B cell (primary cell): ENCODE measurements at regions not wholly inside any gene's neighbourhood (a gene's known extent, or its start where the extent isn't known, plus 50 kb on each side); places are given as distances from the start of the nearest gene placed in this dataset.
A peak's percentile ranks its signal among the peaks of the same experiment; 100 is the strongest.

Experiments used
- ATAC-seq: fragments of 200-7000 bp; cut with Tn5 transposase; one replicate; pipeline ENCODE4 v1.10.0; 2021; ENCODE audit warnings: low read depth, mild to moderate bottlenecking, moderate number of reproducible peaks, moderate library complexity
- CTCF ChIA-PET: fragments of 350-600 bp; sonication (Branson Sonifier 250); formaldehyde crosslinking; loops from one replicate; lab custom pipeline; 2021; ENCODE audit warnings: antibody characterized with exemption, inconsistent platforms; lab: Charles Lee
- POLR2A ChIA-PET: fragments of 350-600 bp; sonication (Branson Sonifier 250); formaldehyde crosslinking; loops from one replicate; lab custom pipeline; 2021; ENCODE audit warnings: antibody characterized with exemption; lab: Charles Lee
- DNase-seq: peaks from one replicate; pipeline ENCODE4 v3.0.0; 2013
- H2AFZ ChIP-seq: 2 replicates; pipeline ENCODE4 v1.6.1; 2012; ENCODE audit warnings: mild to moderate bottlenecking, low read depth, low read length; ENCODE audit not compliant: insufficient read depth, poor library complexity, severe bottlenecking
- H3K27ac ChIP-seq, 2 donors: 1 replicate in 1 of 2; 2 replicates in 1 of 2; pipeline ENCODE4 v1.5.1; 2012 to 2013; ENCODE audit warnings: low read length in 2 of 2, mild to moderate bottlenecking in 2 of 2, moderate library complexity in 1 of 2
- H3K27me3 ChIP-seq, 4 experiments: fragments of 200-600 bp in 1 of 4; sonication (generic) in 1 of 4; replicated peaks in 1 of 4; 1 replicate in 2 of 4; 2 replicates in 2 of 4; pipeline versions ENCODE4 v1.6.1 to v1.7.0; 2013 to 2016; ENCODE audit warnings: low read length in 3 of 4, mild to moderate bottlenecking in 2 of 4, mixed read lengths in 1 of 4, moderate library complexity in 1 of 4; ENCODE audit not compliant: insufficient read depth in 4 of 4, control insufficient read depth in 3 of 4; ENCODE audit errors: control extremely low read depth in 1 of 4
- H3K36me3 ChIP-seq, 2 experiments: replicated peaks in 1 of 2; 1 replicate in 1 of 2; 2 replicates in 1 of 2; pipeline versions ENCODE4 v1.6.1 to v1.7.1; 2013; ENCODE audit warnings: low read length in 1 of 2; ENCODE audit not compliant: insufficient read depth in 2 of 2, control insufficient read depth in 1 of 2; ENCODE audit errors: control extremely low read depth in 1 of 2, extremely low read depth in 1 of 2
- H3K4me1 ChIP-seq, 2 donors: fragments of 200-600 bp in 1 of 2; sonication (generic) in 1 of 2; 1 replicate in 1 of 2; 2 replicates in 1 of 2; pipeline versions ENCODE4 v1.5.1 to v1.6.1; 2013 to 2017; ENCODE audit warnings: low read length in 2 of 2; ENCODE audit not compliant: control insufficient read depth in 2 of 2, insufficient read depth in 2 of 2
- H3K4me2 ChIP-seq: replicated peaks from 2 replicates; pipeline ENCODE3; 2012; ENCODE audit warnings: mild to moderate bottlenecking, low read depth, low read length; ENCODE audit not compliant: poor library complexity, severe bottlenecking
- H3K4me3 ChIP-seq, 5 experiments: fragments of 200-600 bp in 1 of 5; sonication (generic) in 1 of 5; 1 replicate in 3 of 5; 2 replicates in 2 of 5; pipeline versions ENCODE4 v1.5.1 to v1.7.0; 2011 to 2016; ENCODE audit warnings: low read length in 4 of 5, mild to moderate bottlenecking in 4 of 5, low read depth in 2 of 5, control low read depth in 1 of 5, moderate library complexity in 1 of 5; ENCODE audit not compliant: insufficient read depth in 1 of 5; ENCODE audit errors: control extremely low read depth in 1 of 5, extremely low read depth in 1 of 5
- H3K79me2 ChIP-seq: fragments of 200-600 bp; sonication (generic); one replicate; pipeline ENCODE4 v1.6.0; 2016; ENCODE audit warnings: low read length; ENCODE audit not compliant: control insufficient read depth, insufficient read depth
- H3K9ac ChIP-seq: fragments of 200-600 bp; sonication (generic); 2 replicates; pipeline ENCODE4 v1.6.1; 2017; ENCODE audit warnings: mild to moderate bottlenecking, low read length, moderate library complexity
- H3K9me3 ChIP-seq, 3 donors: one replicate each; pipeline versions ENCODE4 v1.6.1 to v1.7.1; 2013; ENCODE audit warnings: low read length in 2 of 3; ENCODE audit not compliant: control insufficient read depth in 2 of 3, insufficient read depth in 1 of 3; ENCODE audit errors: control extremely low read depth in 1 of 3
- H4K20me1 ChIP-seq: 2 replicates; pipeline ENCODE4 v1.6.0; 2012; ENCODE audit warnings: mild to moderate bottlenecking, low read length; ENCODE audit not compliant: insufficient read depth, control insufficient read depth, poor library complexity, severe bottlenecking
- H3K27ac Mint-ChIP-seq: one replicate; pipeline ENCODE4 v1.8.0; 2021; ENCODE audit warnings: mixed read lengths
- H3K27me3 Mint-ChIP-seq: one replicate; pipeline ENCODE4 v1.8.0; 2021; ENCODE audit warnings: mixed read lengths
- H3K4me1 Mint-ChIP-seq: one replicate; pipeline ENCODE4 v1.8.0; 2021; ENCODE audit warnings: mixed read lengths
- H3K4me3 Mint-ChIP-seq: one replicate; pipeline ENCODE4 v1.8.0; 2021; ENCODE audit warnings: mixed read lengths
- H3K9me3 Mint-ChIP-seq: one replicate; pipeline ENCODE4 v1.8.0; 2022; ENCODE audit warnings: mixed read lengths; ENCODE audit not compliant: insufficient read depth
- EZH2 ChIP-seq: IDR thresholded peaks from 2 replicates; pipeline ENCODE4 v1.6.1; 2012; ENCODE audit warnings: borderline replicate concordance, low read depth, mild to moderate bottlenecking, moderate library complexity, low read length; ENCODE audit not compliant: insufficient read depth, poor library complexity, severe bottlenecking
- WGBS: methylation state at CpG from one replicate; pipeline ENCODE4 v1.1.5; 2013; ENCODE audit warnings: missing lambda C conversion rate; ENCODE audit not compliant: insufficient coverage; 5-methylcytosine and 5-hydroxymethylcytosine counted together
- intact Hi-C: fragments of 100-400 bp; cut with micrococcal nuclease; formaldehyde crosslinking; loops from one replicate; pipeline ENCODE4 v1.10.0; 2022
- TF ChIP-seq, protein P1 (sequence below): fragments of 200-600 bp; IDR thresholded peaks from one replicate; pipeline ENCODE4 v1.8.0; 2022; ENCODE audit warnings: antibody characterized with exemption, mild to moderate bottlenecking

DNA sequence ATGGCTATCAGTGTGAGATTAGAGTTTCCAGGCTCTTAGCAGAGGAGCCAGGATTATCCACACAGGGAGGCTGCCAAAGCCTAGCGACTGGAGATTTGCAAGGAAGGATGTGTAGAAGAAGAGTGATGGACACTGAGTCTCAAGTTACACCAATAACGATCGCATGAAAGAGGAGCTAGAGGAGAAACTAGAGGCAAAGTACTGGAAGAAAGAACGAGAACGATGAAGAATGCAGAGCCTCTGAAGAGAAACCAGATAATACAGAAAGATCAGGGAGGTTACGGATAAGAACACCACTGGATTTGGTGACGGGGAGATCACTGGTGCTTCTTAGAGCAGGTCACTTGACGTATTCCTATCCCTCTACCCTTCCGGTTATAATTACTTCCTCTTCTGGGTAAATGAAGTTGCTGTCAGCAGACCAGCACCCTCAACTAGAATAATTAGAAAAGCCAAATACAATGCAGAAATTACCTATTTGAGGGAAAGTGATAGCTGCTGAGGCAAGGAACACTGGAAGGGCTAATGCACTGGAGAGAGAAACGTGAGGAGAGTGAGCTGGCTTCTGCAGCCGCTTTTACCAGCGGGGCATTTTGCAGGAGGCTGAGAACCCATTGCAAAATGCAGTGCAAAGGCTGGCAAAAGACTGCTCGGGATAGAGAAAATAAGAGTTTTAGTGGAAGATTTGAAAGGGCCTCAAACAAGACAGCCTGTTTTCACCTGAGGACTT is 93.1 kb upstream of the HIF1A start:
- Histone ChIP-seq H3K36me3 (no peaks in the 10 kb centered on the region), H2AFZ (peak overlapping the region; percentile 43), H3K4me2 (peak overlapping the region; percentile 23), H4K20me1 (no peaks in the 10 kb centered on the region), H3K9me3 (no peaks in the 10 kb centered on the region), H3K4me1 (peaks cover 22 to 28% of the 10 kb centered on the region in 2 donors), H3K4me3 (no peak overlapping the region), H3K79me2 (no peaks in the 10 kb centered on the region), H3K9ac (no peak overlapping the region), H3K27me3 (no peaks in the 10 kb centered on the region), H3K27ac (no peak overlapping the region)
- Mint-ChIP-seq H3K9me3 (no peaks in the 10 kb centered on the region), H3K4me1 (peaks cover 25% of the 10 kb centered on the region), H3K27ac (no peak overlapping the region), H3K27me3 (no peaks in the 10 kb centered on the region), H3K4me3 (peak overlapping the region; percentile 43)
- ATAC-seq (peak; percentile 49), DNase-seq (peak; percentile 40)
- intact Hi-C loops: no loop called here
- CTCF ChIA-PET: interaction anchor here (1.4 kb wide), 1 partner anchor 33 kb away, joined by 3 read pairs; no protein-coding TSS in a partner anchor
- POLR2A ChIA-PET: no interaction called here
- 74% methylated on average over 7 of the region's 13 CpGs for WGBS
- no peak for TF ChIP-seq EZH2
- TF ChIP-seq, protein P1, sequence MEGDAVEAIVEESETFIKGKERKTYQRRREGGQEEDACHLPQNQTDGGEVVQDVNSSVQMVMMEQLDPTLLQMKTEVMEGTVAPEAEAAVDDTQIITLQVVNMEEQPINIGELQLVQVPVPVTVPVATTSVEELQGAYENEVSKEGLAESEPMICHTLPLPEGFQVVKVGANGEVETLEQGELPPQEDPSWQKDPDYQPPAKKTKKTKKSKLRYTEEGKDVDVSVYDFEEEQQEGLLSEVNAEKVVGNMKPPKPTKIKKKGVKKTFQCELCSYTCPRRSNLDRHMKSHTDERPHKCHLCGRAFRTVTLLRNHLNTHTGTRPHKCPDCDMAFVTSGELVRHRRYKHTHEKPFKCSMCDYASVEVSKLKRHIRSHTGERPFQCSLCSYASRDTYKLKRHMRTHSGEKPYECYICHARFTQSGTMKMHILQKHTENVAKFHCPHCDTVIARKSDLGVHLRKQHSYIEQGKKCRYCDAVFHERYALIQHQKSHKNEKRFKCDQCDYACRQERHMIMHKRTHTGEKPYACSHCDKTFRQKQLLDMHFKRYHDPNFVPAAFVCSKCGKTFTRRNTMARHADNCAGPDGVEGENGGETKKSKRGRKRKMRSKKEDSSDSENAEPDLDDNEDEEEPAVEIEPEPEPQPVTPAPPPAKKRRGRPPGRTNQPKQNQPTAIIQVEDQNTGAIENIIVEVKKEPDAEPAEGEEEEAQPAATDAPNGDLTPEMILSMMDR: no peak

DNA sequence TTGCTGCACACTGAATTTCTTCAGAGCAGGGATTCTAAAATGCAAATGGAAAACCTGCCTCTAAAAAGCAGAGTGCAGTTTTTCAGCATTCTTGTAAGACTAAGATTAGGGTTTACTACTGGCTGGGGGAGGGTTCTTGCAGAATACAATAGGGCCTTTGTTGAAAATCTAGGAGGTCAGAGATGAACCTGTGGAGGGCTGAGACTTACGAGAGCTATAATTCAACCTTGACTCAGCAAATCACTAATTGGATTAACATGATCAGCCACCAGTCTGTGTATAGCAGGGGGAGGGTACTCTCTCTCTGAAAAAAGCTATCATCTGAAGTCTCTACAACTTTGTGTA is 92.6 kb upstream of the HIF1A start:
- Mint-ChIP-seq H3K27ac (no peak overlapping the region), H3K4me1 (peaks cover 30% of the 10 kb centered on the region), H3K27me3 (no peaks in the 10 kb centered on the region), H3K9me3 (no peaks in the 10 kb centered on the region), H3K4me3 (no peak overlapping the region)
- intact Hi-C loops: no loop called here
- TF ChIP-seq EZH2: no peak
- TF ChIP-seq, protein P1: no peak
- peak overlapping the region; percentile 23 for H3K4me2 ChIP-seq
- no peak for ATAC-seq
- H3K9me3 ChIP-seq: no peaks in the 10 kb centered on the region
- no peak overlapping the region for H2AFZ ChIP-seq
- no peaks in the 10 kb centered on the region for H3K79me2 ChIP-seq
- no peaks in the 10 kb centered on the region for H3K27me3 ChIP-seq
- DNase-seq: no peak
- 60% methylated on average over 1 of the region's 1 CpG for WGBS
- H3K4me1 ChIP-seq: peaks cover 27 to 33% of the 10 kb centered on the region in 2 donors
- no peaks in the 10 kb centered on the region for H4K20me1 ChIP-seq
- ChIA-PET POLR2A (no interaction called here), CTCF (interaction anchor here (0.6 to 1.4 kb wide), 2 partner anchors 34 to 167 kb away, joined by 3 to 5 read pairs; no protein-coding TSS in a partner anchor)
- H3K9ac ChIP-seq: no peak overlapping the region
- no peak overlapping the region for H3K27ac ChIP-seq
- H3K36me3 ChIP-seq: no peaks in the 10 kb centered on the region
- H3K4me3 ChIP-seq: no peak overlapping the region
